HEK293 (cell line): ENCODE measurements at regions not wholly inside any gene's neighbourhood (a gene's known extent, or its start where the extent isn't known, plus 50 kb on each side); places are given as distances from the start of the nearest gene placed in this dataset.
A peak's percentile ranks its signal among the peaks of the same experiment; 100 is the strongest.

Experiments
- EGR2 ChIP-seq: fragments of 450-650 bp; formaldehyde crosslinking; IDR thresholded peaks from 2 replicates; pipeline ENCODE4 v1.5.1; 2016; ENCODE audit warnings: low read depth, missing biosample characterization, missing genetic modification characterization
- HIC1 ChIP-seq: fragments of 450-650 bp; formaldehyde crosslinking; IDR thresholded peaks from 2 replicates; pipeline ENCODE4 v1.5.1; 2016; ENCODE audit warnings: missing biosample characterization, missing genetic modification characterization
- KLF1 ChIP-seq: fragments of 450-650 bp; formaldehyde crosslinking; IDR thresholded peaks from 2 replicates; pipeline ENCODE4 v1.5.1; 2016; ENCODE audit warnings: missing biosample characterization, missing genetic modification characterization
- KLF17 ChIP-seq: fragments of 450-650 bp; formaldehyde crosslinking; IDR thresholded peaks from 2 replicates; pipeline ENCODE4 v1.5.1; 2016; ENCODE audit warnings: missing biosample characterization, missing genetic modification characterization
- MYNN ChIP-seq: fragments of 450-650 bp; formaldehyde crosslinking; IDR thresholded peaks from 2 replicates; pipeline ENCODE4 v1.5.1; 2016; ENCODE audit warnings: missing biosample characterization, missing genetic modification characterization, borderline replicate concordance
- RBAK ChIP-seq: fragments of 450-650 bp; formaldehyde crosslinking; IDR thresholded peaks from 2 replicates; pipeline ENCODE4 v1.5.1; 2016; ENCODE audit warnings: missing biosample characterization, missing genetic modification characterization
- REPIN1 ChIP-seq: fragments of 450-650 bp; formaldehyde crosslinking; IDR thresholded peaks from 2 replicates; pipeline ENCODE4 v1.5.1; 2017; ENCODE audit warnings: missing biosample characterization, missing genetic modification characterization, low read depth
- REST ChIP-seq: fragments of 450-650 bp; formaldehyde crosslinking; IDR thresholded peaks from 2 replicates; pipeline ENCODE4 v1.5.1; 2016; ENCODE audit warnings: missing biosample characterization, missing genetic modification characterization
- SCRT1 ChIP-seq: fragments of 450-650 bp; formaldehyde crosslinking; IDR thresholded peaks from 2 replicates; pipeline ENCODE4 v1.5.1; 2016; ENCODE audit warnings: missing biosample characterization, missing genetic modification characterization, borderline replicate concordance
- TCF7L2 ChIP-seq: IDR thresholded peaks from 2 replicates; pipeline ENCODE4 v1.6.1; 2011; ENCODE audit warnings: low read depth, mild to moderate bottlenecking, inconsistent platforms, low read length, moderate library complexity, borderline replicate concordance
- WT1 ChIP-seq: fragments of 450-650 bp; formaldehyde crosslinking; IDR thresholded peaks from 2 replicates; pipeline ENCODE4 v1.5.1; 2016; ENCODE audit warnings: missing biosample characterization, missing genetic modification characterization
- ZBTB1 ChIP-seq: fragments of 450-650 bp; formaldehyde crosslinking; IDR thresholded peaks from 2 replicates; pipeline ENCODE4 v1.5.1; 2016; ENCODE audit warnings: missing biosample characterization, missing genetic modification characterization
- ZBTB7A ChIP-seq: fragments of 450-650 bp; formaldehyde crosslinking; IDR thresholded peaks from 2 replicates; pipeline ENCODE4 v1.5.1; 2016; ENCODE audit warnings: low read depth, missing biosample characterization, missing genetic modification characterization
- ZFP41 ChIP-seq: fragments of 450-650 bp; formaldehyde crosslinking; IDR thresholded peaks from 2 replicates; pipeline ENCODE4 v1.5.1; 2016; ENCODE audit warnings: missing biosample characterization, missing genetic modification characterization, borderline replicate concordance
- ZNF112 ChIP-seq: fragments of 450-650 bp; formaldehyde crosslinking; IDR thresholded peaks from 2 replicates; pipeline ENCODE4 v1.5.0; 2017; ENCODE audit warnings: missing biosample characterization, missing genetic modification characterization
- ZNF132 ChIP-seq: fragments of 450-650 bp; formaldehyde crosslinking; IDR thresholded peaks from 2 replicates; pipeline ENCODE4 v1.5.1; 2017; ENCODE audit warnings: missing biosample characterization, missing genetic modification characterization, borderline replicate concordance
- ZNF146 ChIP-seq: fragments of 450-650 bp; formaldehyde crosslinking; IDR thresholded peaks from 2 replicates; pipeline ENCODE4 v1.5.1; 2016; ENCODE audit warnings: missing biosample characterization, missing genetic modification characterization
- ZNF174 ChIP-seq: fragments of 450-650 bp; formaldehyde crosslinking; IDR thresholded peaks from 2 replicates; pipeline ENCODE4 v1.5.0; 2017; ENCODE audit warnings: missing biosample characterization, mild to moderate bottlenecking, missing genetic modification characterization
- ZNF24 ChIP-seq: fragments of 450-650 bp; formaldehyde crosslinking; IDR thresholded peaks from 2 replicates; pipeline ENCODE4 v1.5.1; 2016; ENCODE audit warnings: missing biosample characterization, missing genetic modification characterization
- ZNF324 ChIP-seq: fragments of 450-650 bp; formaldehyde crosslinking; IDR thresholded peaks from 2 replicates; pipeline ENCODE4 v1.5.1; 2016; ENCODE audit warnings: missing biosample characterization, missing genetic modification characterization
- ZNF398 ChIP-seq: fragments of 450-650 bp; formaldehyde crosslinking; IDR thresholded peaks from 2 replicates; pipeline ENCODE4 v1.5.1; 2017; ENCODE audit warnings: missing biosample characterization, missing genetic modification characterization
- ZNF404 ChIP-seq: fragments of 450-650 bp; formaldehyde crosslinking; IDR thresholded peaks from 2 replicates; pipeline ENCODE4 v1.5.1; 2017; ENCODE audit warnings: missing biosample characterization, missing genetic modification characterization
- ZNF416 ChIP-seq: fragments of 450-650 bp; formaldehyde crosslinking; IDR thresholded peaks from 2 replicates; pipeline ENCODE4 v1.5.1; 2016; ENCODE audit warnings: missing biosample characterization, missing genetic modification characterization
- ZNF473 ChIP-seq: fragments of 450-650 bp; formaldehyde crosslinking; IDR thresholded peaks from 2 replicates; pipeline ENCODE4 v1.5.1; 2017; ENCODE audit warnings: missing biosample characterization, missing genetic modification characterization
- ZNF529 ChIP-seq: fragments of 450-650 bp; formaldehyde crosslinking; IDR thresholded peaks from 2 replicates; pipeline ENCODE4 v1.5.1; 2017; ENCODE audit warnings: missing genetic modification characterization, missing biosample characterization; ENCODE audit not compliant: insufficient replicate concordance
- ZNF610 ChIP-seq: fragments of 450-650 bp; formaldehyde crosslinking; IDR thresholded peaks from 2 replicates; pipeline ENCODE4 v1.5.1; 2016; ENCODE audit warnings: missing biosample characterization, missing genetic modification characterization, borderline replicate concordance
- ZNF621 ChIP-seq: fragments of 450-650 bp; formaldehyde crosslinking; IDR thresholded peaks from 2 replicates; pipeline ENCODE4 v1.5.1; 2017; ENCODE audit warnings: missing biosample characterization, missing genetic modification characterization
- ZNF645 ChIP-seq: fragments of 450-650 bp; formaldehyde crosslinking; IDR thresholded peaks from 2 replicates; pipeline ENCODE4; 2016; ENCODE audit warnings: missing biosample characterization, missing genetic modification characterization
- ZSCAN5A ChIP-seq: fragments of 450-650 bp; formaldehyde crosslinking; IDR thresholded peaks from 2 replicates; pipeline ENCODE4 v1.5.1; 2016; ENCODE audit warnings: missing biosample characterization, missing genetic modification characterization
- ZXDB ChIP-seq: fragments of 450-650 bp; formaldehyde crosslinking; IDR thresholded peaks from 2 replicates; pipeline ENCODE4 v1.5.1; 2016; ENCODE audit warnings: missing biosample characterization, missing genetic modification characterization

GRCh38 chr21:33136847-33137502 lies 67.0 kb downstream of the OLIG1 start (continued):
- TF ChIP-seq REST (no peak), ZSCAN5A (tag by site-specific recombination) (peak; percentile 65; the same call in 1 of the 2 replicates), ZNF645 (no peak), SCRT1 (tag by site-specific recombination) (peak; percentile 89; the same call in 1 of the 2 replicates), HIC1 (no peak), ZNF146 (no peak), TCF7L2 (no peak), ZNF610 (tag by site-specific recombination) (no peak), MYNN (tag by site-specific recombination) (no peak), ZBTB7A (tag by site-specific recombination) (no peak), KLF1 (tag by site-specific recombination) (no peak; the same call in 1 of the 2 replicates), ZNF324 (0 out of 2 replicates have a peak, but pooled peaks have one; percentile 59), KLF17 (no peak), ZNF174 (tag by site-specific recombination) (no peak), ZNF404 (tag by site-specific recombination) (no peak), RBAK (no peak), EGR2 (no peak), ZNF529 (no peak), ZNF473 (tag by site-specific recombination) (no peak), ZNF112 (tag by site-specific recombination) (no peak), ZNF132 (tag by site-specific recombination) (no peak), ZNF416 (tag by site-specific recombination) (no peak), ZXDB (tag by site-specific recombination) (peak; percentile 86), REPIN1 (tag by site-specific recombination) (no peak), ZFP41 (no peak), ZNF24 (tag by site-specific recombination) (peak; percentile 81; the same call in 1 of the 2 replicates), ZBTB1 (tag by site-specific recombination) (peak; percentile 36; the same call in 1 of the 2 replicates), ZNF398 (tag by site-specific recombination) (no peak), WT1 (tag by site-specific recombination) (peak; percentile 98), ZNF621 (tag by site-specific recombination) (no peak)
